ENCODE measurements at regions not wholly inside any gene's neighbourhood (a gene's known extent, or its start where the extent isn't known, plus 50 kb on each side); places are given as distances from the start of the nearest gene placed in this dataset.

- Histone ChIP-seq H3K9me3 (replicated peaks in 1 of 2; ENCODE audit: control insufficient read depth in 1 of 2, insufficient read depth in 1 of 2, low read length in 2 of 2) (peaks cover 0 to 2% of the 10 kb centered on the region in 2 donors), H3K27ac (ENCODE audit: low read depth in 1 of 2, low read length in 2 of 2) (no peak overlapping the region), H4K20me1 (ENCODE audit: insufficient read depth, low read length) (no peaks in the 10 kb centered on the region), H3K4me3 (replicated peaks in 1 of 3; ENCODE audit: low read depth in 2 of 3, low read length in 3 of 3) (no peak overlapping the region), H3K9ac (ENCODE audit: insufficient read depth, low read length, poor library complexity, severe bottlenecking) (no peak overlapping the region), H3K79me2 (ENCODE audit: insufficient read depth, low read length) (no peaks in the 10 kb centered on the region), H3K36me3 (replicated peaks in 1 of 2; ENCODE audit: control insufficient read depth in 1 of 2, insufficient read depth in 2 of 2, low read length in 2 of 2) (no peaks in the 10 kb centered on the region), H3K4me2 (replicated peaks; ENCODE audit: extremely low read depth, low read length, poor library complexity, severe bottlenecking) (no peak overlapping the region), H2AFZ (ENCODE audit: insufficient read depth, low read depth, low read length, poor library complexity, severe bottlenecking) (no peak overlapping the region), H3K27me3 (ENCODE audit: control insufficient read depth in 2 of 2, insufficient read depth in 2 of 2, low read length in 2 of 2) (no peaks in the 10 kb centered on the region), H3K4me1 (ENCODE audit: control insufficient read depth in 1 of 2, insufficient read depth in 2 of 2, low read length in 2 of 2) (no peaks in the 10 kb centered on the region)
- Mint-ChIP-seq H3K4me3 (no peak overlapping the region), H3K4me1 (no peaks in the 10 kb centered on the region), H3K36me3 (no peaks in the 10 kb centered on the region), H3K27me3 (ENCODE audit: low read depth in 3 of 3) (peaks cover 0 to 2% (median 0%) of the 10 kb centered on the region in 3 donors), H3K9me3 (peaks cover under 1 to 7% (median 3%) of the 10 kb centered on the region in 7 donors), H3K27ac (no peak overlapping the region)
- DNase-seq: no peak
- TF ChIP-seq CTCF (IDR thresholded peaks at IDR 0.05): no peak
- intact Hi-C loops (cut with micrococcal nuclease): no loop called here
- 95% methylated on average over 4 of the region's 7 CpGs for whole genome bisulfite sequencing (ENCODE audit: insufficient coverage)
Observed at GRCh38 chr13:73970421-73971055, 163.7 kb downstream of the KLF12 start.

GRCh38 chr13:73967397-73968165, 166.6 kb downstream of the KLF12 start:
- Histone ChIP-seq H3K4me2 (replicated peaks; ENCODE audit: extremely low read depth, low read length, poor library complexity, severe bottlenecking) (no peak overlapping the region), H3K9me3 (replicated peaks in 1 of 2; ENCODE audit: control insufficient read depth in 1 of 2, insufficient read depth in 1 of 2, low read length in 2 of 2) (peaks cover 0 to 2% of the 10 kb centered on the region in 2 donors), H3K27ac (ENCODE audit: low read depth in 1 of 2, low read length in 2 of 2) (no peak overlapping the region), H2AFZ (ENCODE audit: insufficient read depth, low read depth, low read length, poor library complexity, severe bottlenecking) (no peak overlapping the region), H4K20me1 (ENCODE audit: insufficient read depth, low read length) (no peaks in the 10 kb centered on the region), H3K9ac (ENCODE audit: insufficient read depth, low read length, poor library complexity, severe bottlenecking) (no peak overlapping the region), H3K36me3 (replicated peaks in 1 of 2; ENCODE audit: control insufficient read depth in 1 of 2, insufficient read depth in 2 of 2, low read length in 2 of 2) (no peaks in the 10 kb centered on the region), H3K79me2 (ENCODE audit: insufficient read depth, low read length) (no peaks in the 10 kb centered on the region), H3K27me3 (ENCODE audit: control insufficient read depth in 2 of 2, insufficient read depth in 2 of 2, low read length in 2 of 2) (no peaks in the 10 kb centered on the region), H3K4me1 (ENCODE audit: control insufficient read depth in 1 of 2, insufficient read depth in 2 of 2, low read length in 2 of 2) (no peaks in the 10 kb centered on the region), H3K4me3 (replicated peaks in 1 of 3; ENCODE audit: low read depth in 2 of 3, low read length in 3 of 3) (no peak overlapping the region)
- intact Hi-C loops (cut with micrococcal nuclease): no loop called here
- Mint-ChIP-seq H3K27me3 (ENCODE audit: low read depth in 3 of 3) (peaks cover 0 to 2% (median 0%) of the 10 kb centered on the region in 3 donors), H3K4me3 (no peak overlapping the region), H3K9me3 (peaks cover 0 to 4% (median 1%) of the 10 kb centered on the region in 7 donors), H3K27ac (no peak overlapping the region), H3K36me3 (no peaks in the 10 kb centered on the region), H3K4me1 (no peaks in the 10 kb centered on the region)
- no CpG with 5 or more reads among the region's 5 CpGs for WGBS (ENCODE audit: insufficient coverage)
- TF ChIP-seq CTCF (IDR thresholded peaks at IDR 0.05): no peak
- DNase-seq: no peak

Data from CD14-positive monocyte (primary cell).